ENCODE measurements at regions not wholly inside any gene's neighbourhood (a gene's known extent, or its start where the extent isn't known, plus 50 kb on each side); places are given as distances from the start of the nearest gene placed in this dataset.

GRCh38 chr1:209218981-209219380, 364.5 kb upstream of the CAMK1G start:
- no peak for TF ChIP-seq POLR2AphosphoS5 (IDR thresholded peaks at IDR 0.05; ENCODE audit: low read depth, low read length)
- TF ChIP-seq REST (IDR thresholded peaks at IDR 0.05; ENCODE audit: insufficient read depth in 1 of 2, low read depth in 2 of 2, low read length in 2 of 2): no peak

Measured in PFSK-1 (cell line).